NT2/D1 (cell line): ENCODE measurements at regions not wholly inside any gene's neighbourhood (a gene's known extent, or its start where the extent isn't known, plus 50 kb on each side); places are given as distances from the start of the nearest gene placed in this dataset.

Experiments used
- DNase-seq: peaks from one replicate; pipeline ENCODE4 v3.0.0-alpha.2; 2011; ENCODE audit warnings: low read depth, low spot score
- H3K27me3 ChIP-seq: 2 replicates; pipeline ENCODE4 v1.6.0; 2011; ENCODE audit warnings: mild to moderate bottlenecking; ENCODE audit not compliant: insufficient read length, insufficient read depth
- H3K36me3 ChIP-seq: 2 replicates; pipeline ENCODE4 v1.6.1; 2011; ENCODE audit warnings: mild to moderate bottlenecking, low read length, mixed read lengths; ENCODE audit not compliant: insufficient read depth, insufficient read length
- H3K4me1 ChIP-seq: 2 replicates; pipeline ENCODE4 v1.5.1; 2011; ENCODE audit not compliant: insufficient read depth, insufficient read length
- H3K4me3 ChIP-seq: 2 replicates; pipeline ENCODE4 v1.5.1; 2011; ENCODE audit warnings: low read depth; ENCODE audit not compliant: insufficient read length
- H3K9ac ChIP-seq: 2 replicates; pipeline ENCODE4 v1.6.0; 2011; ENCODE audit warnings: low read depth; ENCODE audit not compliant: insufficient read length
- H3K9me3 ChIP-seq: 2 replicates; pipeline ENCODE4 v1.5.1; 2011; ENCODE audit warnings: mild to moderate bottlenecking, low read length; ENCODE audit not compliant: insufficient read depth
- SUZ12 ChIP-seq: IDR thresholded peaks from 2 replicates; pipeline ENCODE4 v1.6.1; 2011; ENCODE audit not compliant: insufficient read length, insufficient read depth; ENCODE audit errors: extremely low read depth
- YY1 ChIP-seq: IDR thresholded peaks from 2 replicates; pipeline ENCODE4 v1.6.1; 2011; ENCODE audit not compliant: insufficient read length, insufficient read depth
- ZNF274 ChIP-seq: IDR thresholded peaks from 2 replicates; pipeline ENCODE4 v1.6.1; 2011; ENCODE audit warnings: mild to moderate bottlenecking, low read depth, low read length

GRCh38 chr1:90161625-90162024 lies 166.7 kb downstream of the ZNF326 start:
- Histone ChIP-seq H3K36me3 (no peaks in the 10 kb centered on the region), H3K9ac (no peak overlapping the region), H3K4me3 (no peak overlapping the region), H3K9me3 (peaks cover 8% of the 10 kb centered on the region; the same call in 1 of the 2 replicates), H3K27me3 (no peaks in the 10 kb centered on the region), H3K4me1 (no peaks in the 10 kb centered on the region)
- TF ChIP-seq SUZ12 (no peak), YY1 (no peak), ZNF274 (no peak)
- DNase-seq = no peak

GRCh38 chr1:90155721-90156487 lies 161.0 kb downstream of the ZNF326 start:
- H3K9ac ChIP-seq = no peak overlapping the region
- no peaks in the 10 kb centered on the region for H3K36me3 ChIP-seq
- no peak for DNase-seq
- peaks cover 15% of the 10 kb centered on the region for H3K9me3 ChIP-seq
- no peak overlapping the region for H3K4me3 ChIP-seq
- no peaks in the 10 kb centered on the region for H3K4me1 ChIP-seq
- TF ChIP-seq SUZ12 (no peak), ZNF274 (no peak), YY1 (no peak)
- H3K27me3 ChIP-seq = no peaks in the 10 kb centered on the region

GRCh38 chr1:90154711-90155110 lies 159.8 kb downstream of the ZNF326 start:
- no peaks in the 10 kb centered on the region for H3K4me1 ChIP-seq
- no peaks in the 10 kb centered on the region for H3K27me3 ChIP-seq
- no peak overlapping the region for H3K4me3 ChIP-seq
- no peak for TF ChIP-seq SUZ12
- no peak for TF ChIP-seq YY1
- TF ChIP-seq ZNF274 = no peak
- H3K9me3 ChIP-seq = peaks cover 15% of the 10 kb centered on the region
- H3K9ac ChIP-seq = no peak overlapping the region
- H3K36me3 ChIP-seq = no peaks in the 10 kb centered on the region
- DNase-seq = no peak

- Histone ChIP-seq H3K4me3 (no peak overlapping the region), H3K9me3 (peaks cover 7% of the 10 kb centered on the region; the same call in 1 of the 2 replicates), H3K27me3 (no peaks in the 10 kb centered on the region), H3K9ac (no peak overlapping the region), H3K36me3 (no peaks in the 10 kb centered on the region), H3K4me1 (no peaks in the 10 kb centered on the region)
- no peak for TF ChIP-seq SUZ12
- TF ChIP-seq YY1 = no peak
- no peak for TF ChIP-seq ZNF274
- no peak for DNase-seq
Observed at GRCh38 chr1:90149101-90149500, 154.2 kb downstream of the ZNF326 start.

- Histone ChIP-seq H3K27me3 (no peaks in the 10 kb centered on the region), H3K36me3 (no peaks in the 10 kb centered on the region), H3K9ac (no peak overlapping the region), H3K4me3 (no peak overlapping the region), H3K9me3 (no peaks in the 10 kb centered on the region), H3K4me1 (no peaks in the 10 kb centered on the region)
- no peak for TF ChIP-seq SUZ12
- TF ChIP-seq YY1 = no peak
- TF ChIP-seq ZNF274 = no peak
- DNase-seq = no peak
Observed at GRCh38 chr1:90147093-90147492, 152.2 kb downstream of the ZNF326 start.

- Histone ChIP-seq H3K9me3 (peaks cover 11% of the 10 kb centered on the region), H3K36me3 (no peaks in the 10 kb centered on the region), H3K4me1 (no peaks in the 10 kb centered on the region), H3K9ac (no peak overlapping the region), H3K4me3 (no peak overlapping the region), H3K27me3 (no peaks in the 10 kb centered on the region)
- TF ChIP-seq ZNF274 = no peak
- TF ChIP-seq SUZ12 = no peak
- no peak for TF ChIP-seq YY1
- no peak for DNase-seq
Observed at GRCh38 chr1:90144820-90145219, 149.9 kb downstream of the ZNF326 start.

- peaks cover 23% of the 10 kb centered on the region for H3K9me3 ChIP-seq
- H3K36me3 ChIP-seq = no peaks in the 10 kb centered on the region
- no peak for DNase-seq
- H3K9ac ChIP-seq = no peak overlapping the region
- no peak overlapping the region for H3K4me3 ChIP-seq
- H3K4me1 ChIP-seq = no peaks in the 10 kb centered on the region
- H3K27me3 ChIP-seq = no peaks in the 10 kb centered on the region
- TF ChIP-seq SUZ12 = no peak
- no peak for TF ChIP-seq ZNF274
- no peak for TF ChIP-seq YY1
Observed at GRCh38 chr1:90143591-90143990, 148.7 kb downstream of the ZNF326 start.
